WTC11 (cell line): ENCODE measurements at regions not wholly inside any gene's neighbourhood (a gene's known extent, or its start where the extent isn't known, plus 50 kb on each side); places are given as distances from the start of the nearest gene placed in this dataset.

Experiments
- ATAC-seq: fragments of 200-7000 bp; cut with Tn5 transposase; 2 replicates; pipeline ENCODE4 v1.10.0; 2021; ENCODE audit warnings: mild to moderate bottlenecking, moderate library complexity
- CTCF ChIA-PET: fragments of 300-600 bp; sonication (Branson Sonifier 250); formaldehyde crosslinking; loops from one replicate; lab custom pipeline; 2021; ENCODE audit warnings: antibody characterized with exemption; lab: Charles Lee
- POLR2A ChIA-PET: fragments of 350-600 bp; sonication (Branson Sonifier 250); formaldehyde crosslinking; loops from one replicate; lab custom pipeline; 2021; ENCODE audit warnings: antibody characterized with exemption; lab: Charles Lee
- DNase-seq: peaks from one replicate; pipeline ENCODE4 v3.0.0; 2021; ENCODE audit warnings: low spot score
- H3K27ac Mint-ChIP-seq: 2 replicates; pipeline ENCODE4 v1.8.0; 2021; ENCODE audit warnings: mixed read lengths
- H3K27me3 Mint-ChIP-seq: 2 replicates; pipeline ENCODE4 v1.8.0; 2021; ENCODE audit warnings: low read depth, mild to moderate bottlenecking, moderate library complexity, mixed read lengths
- H3K36me3 Mint-ChIP-seq: 2 replicates; pipeline ENCODE4 v1.8.0; 2021; ENCODE audit warnings: mixed read lengths
- H3K4me1 Mint-ChIP-seq: 2 replicates; pipeline ENCODE4 v1.8.0; 2022; ENCODE audit warnings: mixed read lengths
- H3K4me3 Mint-ChIP-seq: 2 replicates; pipeline ENCODE4 v1.8.0; 2021; ENCODE audit warnings: mild to moderate bottlenecking, moderate library complexity, mixed read lengths
- H3K9me3 Mint-ChIP-seq: 2 replicates; pipeline ENCODE4 v1.8.0; 2021; ENCODE audit warnings: mixed read lengths
- CBFB ChIP-seq: sonication (generic); formaldehyde crosslinking; IDR thresholded peaks from 2 replicates; pipeline ENCODE4 v1.8.1; 2022; ENCODE audit warnings: mild to moderate bottlenecking, low read depth, missing genetic modification reagents
- ESRRA ChIP-seq: sonication (generic); formaldehyde crosslinking; IDR thresholded peaks from 2 replicates; pipeline ENCODE4 v1.8.1; 2022; ENCODE audit warnings: mild to moderate bottlenecking, missing genetic modification reagents, borderline replicate concordance
- ETV6 ChIP-seq: sonication (generic); formaldehyde crosslinking; IDR thresholded peaks from 2 replicates; pipeline ENCODE4 v1.8.1; 2022; ENCODE audit warnings: mild to moderate bottlenecking, missing genetic modification reagents
- GTF2I ChIP-seq: fragments of 250-450 bp; sonication (Bioruptor Pico); conservative IDR thresholded peaks from 2 replicates; pipeline ENCODE4 v1.4.0; 2021; ENCODE audit warnings: mild to moderate bottlenecking
- NFATC4 ChIP-seq: fragments of 250-450 bp; sonication (Bioruptor Pico); IDR thresholded peaks from 2 replicates; pipeline ENCODE4 v1.9.0; 2021; ENCODE audit warnings: mild to moderate bottlenecking
- NR2C2 ChIP-seq: sonication (generic); formaldehyde crosslinking; IDR thresholded peaks from 2 replicates; pipeline ENCODE4 v1.8.0; 2022; ENCODE audit warnings: mild to moderate bottlenecking, missing genetic modification reagents
- ZNF138 ChIP-seq: sonication (generic); formaldehyde crosslinking; conservative IDR thresholded peaks from 2 replicates; pipeline ENCODE4 v1.8.1; 2022; ENCODE audit warnings: mild to moderate bottlenecking, moderate library complexity, missing genetic modification reagents
- TF ChIP-seq, protein P1 (sequence below): sonication (generic); formaldehyde crosslinking; IDR thresholded peaks from 2 replicates; pipeline ENCODE4 v1.8.0; 2023; ENCODE audit warnings: mild to moderate bottlenecking, missing genetic modification reagents
- TF ChIP-seq, protein P2 (sequence below): sonication (generic); formaldehyde crosslinking; IDR thresholded peaks from 2 replicates; pipeline ENCODE4 v1.8.1; 2023; ENCODE audit warnings: mild to moderate bottlenecking, moderate library complexity, missing genetic modification reagents
- TF ChIP-seq, protein P3 (sequence below): sonication (generic); formaldehyde crosslinking; IDR thresholded peaks from 2 replicates; pipeline ENCODE4 v1.8.0; 2022; ENCODE audit warnings: mild to moderate bottlenecking, missing genetic modification reagents
- TF ChIP-seq, protein P4 (sequence below): sonication (generic); formaldehyde crosslinking; IDR thresholded peaks from 2 replicates; pipeline ENCODE4 v1.8.1; 2022; ENCODE audit warnings: low read depth, mild to moderate bottlenecking, moderate library complexity, missing genetic modification reagents, borderline replicate concordance
- TF ChIP-seq, protein P5 (sequence below): sonication (generic); formaldehyde crosslinking; IDR thresholded peaks from 2 replicates; pipeline ENCODE4 v1.8.1; 2023; ENCODE audit warnings: mild to moderate bottlenecking, missing genetic modification reagents
- TF ChIP-seq, protein P6 (sequence below): sonication (generic); formaldehyde crosslinking; IDR thresholded peaks from 2 replicates; pipeline ENCODE4 v1.8.0; 2022; ENCODE audit warnings: mild to moderate bottlenecking, missing genetic modification reagents
- TF ChIP-seq, protein P7 (sequence below): sonication (generic); formaldehyde crosslinking; IDR thresholded peaks from 2 replicates; pipeline ENCODE4 v1.8.0; 2023; ENCODE audit warnings: missing genetic modification reagents, mild to moderate bottlenecking, borderline replicate concordance
- TF ChIP-seq, protein P8 (sequence below): fragments of 250-450 bp; sonication (Bioruptor Pico); IDR thresholded peaks from 2 replicates; pipeline ENCODE4 v1.8.0; 2021; ENCODE audit warnings: mild to moderate bottlenecking
- TF ChIP-seq, protein P9 (sequence below): sonication (generic); formaldehyde crosslinking; IDR thresholded peaks from 2 replicates; pipeline ENCODE4 v1.8.1; 2022; ENCODE audit warnings: missing genetic modification reagents, borderline replicate concordance
- TF ChIP-seq, protein P10 (sequence below): fragments of 200-600 bp; IDR thresholded peaks from 2 replicates; pipeline ENCODE4 v1.8.0; 2022; ENCODE audit warnings: antibody characterized with exemption

DNA sequence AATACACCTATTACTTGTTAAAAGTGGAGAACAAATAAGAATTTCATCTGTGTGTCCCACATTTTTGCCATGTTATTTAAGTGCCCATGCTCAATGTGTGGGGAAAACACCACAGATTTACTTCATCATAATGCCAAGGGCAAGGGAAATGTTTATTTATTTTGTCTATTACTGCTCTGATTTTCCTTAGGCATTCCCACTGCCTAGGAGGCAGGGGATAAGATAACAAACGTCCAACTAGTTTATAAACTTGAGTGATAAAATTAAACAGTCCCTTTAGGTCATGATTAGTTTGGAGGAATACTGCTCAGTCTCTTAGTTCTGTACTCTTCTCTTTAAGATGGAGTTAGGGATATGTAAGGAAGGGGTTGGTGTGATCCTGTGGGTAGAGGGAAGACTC lies 598.4 kb upstream of the MARCKS start (continued):
- TF ChIP-seq ZNF138 (no peak), NR2C2 (CRISPR knock-in tag) (no peak), CBFB (no peak), NFATC4 (CRISPR knock-in tag) (no peak)
- TF ChIP-seq, protein P1, sequence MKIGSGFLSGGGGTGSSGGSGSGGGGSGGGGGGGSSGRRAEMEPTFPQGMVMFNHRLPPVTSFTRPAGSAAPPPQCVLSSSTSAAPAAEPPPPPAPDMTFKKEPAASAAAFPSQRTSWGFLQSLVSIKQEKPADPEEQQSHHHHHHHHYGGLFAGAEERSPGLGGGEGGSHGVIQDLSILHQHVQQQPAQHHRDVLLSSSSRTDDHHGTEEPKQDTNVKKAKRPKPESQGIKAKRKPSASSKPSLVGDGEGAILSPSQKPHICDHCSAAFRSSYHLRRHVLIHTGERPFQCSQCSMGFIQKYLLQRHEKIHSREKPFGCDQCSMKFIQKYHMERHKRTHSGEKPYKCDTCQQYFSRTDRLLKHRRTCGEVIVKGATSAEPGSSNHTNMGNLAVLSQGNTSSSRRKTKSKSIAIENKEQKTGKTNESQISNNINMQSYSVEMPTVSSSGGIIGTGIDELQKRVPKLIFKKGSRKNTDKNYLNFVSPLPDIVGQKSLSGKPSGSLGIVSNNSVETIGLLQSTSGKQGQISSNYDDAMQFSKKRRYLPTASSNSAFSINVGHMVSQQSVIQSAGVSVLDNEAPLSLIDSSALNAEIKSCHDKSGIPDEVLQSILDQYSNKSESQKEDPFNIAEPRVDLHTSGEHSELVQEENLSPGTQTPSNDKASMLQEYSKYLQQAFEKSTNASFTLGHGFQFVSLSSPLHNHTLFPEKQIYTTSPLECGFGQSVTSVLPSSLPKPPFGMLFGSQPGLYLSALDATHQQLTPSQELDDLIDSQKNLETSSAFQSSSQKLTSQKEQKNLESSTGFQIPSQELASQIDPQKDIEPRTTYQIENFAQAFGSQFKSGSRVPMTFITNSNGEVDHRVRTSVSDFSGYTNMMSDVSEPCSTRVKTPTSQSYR (CRISPR knock-in tag), result no peak
- TF ChIP-seq, protein P2, sequence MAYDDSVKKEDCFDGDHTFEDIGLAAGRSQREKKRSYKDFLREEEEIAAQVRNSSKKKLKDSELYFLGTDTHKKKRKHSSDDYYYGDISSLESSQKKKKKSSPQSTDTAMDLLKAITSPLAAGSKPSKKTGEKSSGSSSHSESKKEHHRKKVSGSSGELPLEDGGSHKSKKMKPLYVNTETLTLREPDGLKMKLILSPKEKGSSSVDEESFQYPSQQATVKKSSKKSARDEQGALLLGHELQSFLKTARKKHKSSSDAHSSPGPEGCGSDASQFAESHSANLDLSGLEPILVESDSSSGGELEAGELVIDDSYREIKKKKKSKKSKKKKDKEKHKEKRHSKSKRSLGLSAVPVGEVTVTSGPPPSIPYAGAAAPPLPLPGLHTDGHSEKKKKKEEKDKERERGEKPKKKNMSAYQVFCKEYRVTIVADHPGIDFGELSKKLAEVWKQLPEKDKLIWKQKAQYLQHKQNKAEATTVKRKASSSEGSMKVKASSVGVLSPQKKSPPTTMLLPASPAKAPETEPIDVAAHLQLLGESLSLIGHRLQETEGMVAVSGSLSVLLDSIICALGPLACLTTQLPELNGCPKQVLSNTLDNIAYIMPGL (CRISPR knock-in tag), result no peak
- TF ChIP-seq, protein P3, sequence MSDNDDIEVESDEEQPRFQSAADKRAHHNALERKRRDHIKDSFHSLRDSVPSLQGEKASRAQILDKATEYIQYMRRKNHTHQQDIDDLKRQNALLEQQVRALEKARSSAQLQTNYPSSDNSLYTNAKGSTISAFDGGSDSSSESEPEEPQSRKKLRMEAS, result no peak
- TF ChIP-seq, protein P4, sequence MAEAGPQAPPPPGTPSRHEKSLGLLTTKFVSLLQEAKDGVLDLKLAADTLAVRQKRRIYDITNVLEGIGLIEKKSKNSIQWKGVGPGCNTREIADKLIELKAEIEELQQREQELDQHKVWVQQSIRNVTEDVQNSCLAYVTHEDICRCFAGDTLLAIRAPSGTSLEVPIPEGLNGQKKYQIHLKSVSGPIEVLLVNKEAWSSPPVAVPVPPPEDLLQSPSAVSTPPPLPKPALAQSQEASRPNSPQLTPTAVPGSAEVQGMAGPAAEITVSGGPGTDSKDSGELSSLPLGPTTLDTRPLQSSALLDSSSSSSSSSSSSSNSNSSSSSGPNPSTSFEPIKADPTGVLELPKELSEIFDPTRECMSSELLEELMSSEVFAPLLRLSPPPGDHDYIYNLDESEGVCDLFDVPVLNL (CRISPR knock-in tag), result no peak
- TF ChIP-seq, protein P5, sequence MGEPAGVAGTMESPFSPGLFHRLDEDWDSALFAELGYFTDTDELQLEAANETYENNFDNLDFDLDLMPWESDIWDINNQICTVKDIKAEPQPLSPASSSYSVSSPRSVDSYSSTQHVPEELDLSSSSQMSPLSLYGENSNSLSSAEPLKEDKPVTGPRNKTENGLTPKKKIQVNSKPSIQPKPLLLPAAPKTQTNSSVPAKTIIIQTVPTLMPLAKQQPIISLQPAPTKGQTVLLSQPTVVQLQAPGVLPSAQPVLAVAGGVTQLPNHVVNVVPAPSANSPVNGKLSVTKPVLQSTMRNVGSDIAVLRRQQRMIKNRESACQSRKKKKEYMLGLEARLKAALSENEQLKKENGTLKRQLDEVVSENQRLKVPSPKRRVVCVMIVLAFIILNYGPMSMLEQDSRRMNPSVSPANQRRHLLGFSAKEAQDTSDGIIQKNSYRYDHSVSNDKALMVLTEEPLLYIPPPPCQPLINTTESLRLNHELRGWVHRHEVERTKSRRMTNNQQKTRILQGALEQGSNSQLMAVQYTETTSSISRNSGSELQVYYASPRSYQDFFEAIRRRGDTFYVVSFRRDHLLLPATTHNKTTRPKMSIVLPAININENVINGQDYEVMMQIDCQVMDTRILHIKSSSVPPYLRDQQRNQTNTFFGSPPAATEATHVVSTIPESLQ (CRISPR knock-in tag), result no peak
- TF ChIP-seq, protein P6, sequence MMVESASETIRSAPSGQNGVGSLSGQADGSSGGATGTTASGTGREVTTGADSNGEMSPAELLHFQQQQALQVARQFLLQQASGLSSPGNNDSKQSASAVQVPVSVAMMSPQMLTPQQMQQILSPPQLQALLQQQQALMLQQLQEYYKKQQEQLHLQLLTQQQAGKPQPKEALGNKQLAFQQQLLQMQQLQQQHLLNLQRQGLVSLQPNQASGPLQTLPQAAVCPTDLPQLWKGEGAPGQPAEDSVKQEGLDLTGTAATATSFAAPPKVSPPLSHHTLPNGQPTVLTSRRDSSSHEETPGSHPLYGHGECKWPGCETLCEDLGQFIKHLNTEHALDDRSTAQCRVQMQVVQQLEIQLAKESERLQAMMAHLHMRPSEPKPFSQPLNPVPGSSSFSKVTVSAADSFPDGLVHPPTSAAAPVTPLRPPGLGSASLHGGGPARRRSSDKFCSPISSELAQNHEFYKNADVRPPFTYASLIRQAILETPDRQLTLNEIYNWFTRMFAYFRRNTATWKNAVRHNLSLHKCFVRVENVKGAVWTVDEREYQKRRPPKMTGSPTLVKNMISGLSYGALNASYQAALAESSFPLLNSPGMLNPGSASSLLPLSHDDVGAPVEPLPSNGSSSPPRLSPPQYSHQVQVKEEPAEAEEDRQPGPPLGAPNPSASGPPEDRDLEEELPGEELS (CRISPR knock-in tag), result no peak

DNA sequence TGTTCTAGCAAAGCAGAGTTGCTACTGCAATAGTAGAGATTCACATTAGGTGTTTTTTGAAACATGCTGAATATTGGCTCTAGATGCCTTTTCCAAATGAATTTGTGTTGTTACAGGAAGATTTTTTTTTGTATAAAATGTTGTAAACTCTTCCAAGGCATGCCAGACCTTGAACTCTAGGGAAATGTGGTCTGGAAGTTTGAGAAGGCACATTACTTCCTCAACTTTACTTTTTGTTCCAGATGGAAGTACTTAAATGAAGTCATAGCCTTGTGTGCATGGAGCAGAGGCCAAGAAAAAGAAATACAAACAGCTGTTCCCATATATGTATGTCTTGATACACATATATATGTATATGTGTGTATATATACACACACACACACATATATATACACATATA lies 585.7 kb upstream of the MARCKS start:
- CTCF ChIA-PET, result no interaction called here
- ATAC-seq, result no peak
- Mint-ChIP-seq H3K9me3 (peaks cover 51% of the 10 kb centered on the region), H3K27me3 (peaks cover 5% of the 10 kb centered on the region; the same call in 1 of the 2 replicates), H3K27ac (no peak overlapping the region), H3K36me3 (peaks cover 42% of the 10 kb centered on the region), H3K4me3 (no peak overlapping the region), H3K4me1 (no peaks in the 10 kb centered on the region)
- DNase-seq, result no peak
- POLR2A ChIA-PET, result no interaction called here
- no peak for TF ChIP-seq ETV6 (CRISPR knock-in tag)
- TF ChIP-seq, protein P7, sequence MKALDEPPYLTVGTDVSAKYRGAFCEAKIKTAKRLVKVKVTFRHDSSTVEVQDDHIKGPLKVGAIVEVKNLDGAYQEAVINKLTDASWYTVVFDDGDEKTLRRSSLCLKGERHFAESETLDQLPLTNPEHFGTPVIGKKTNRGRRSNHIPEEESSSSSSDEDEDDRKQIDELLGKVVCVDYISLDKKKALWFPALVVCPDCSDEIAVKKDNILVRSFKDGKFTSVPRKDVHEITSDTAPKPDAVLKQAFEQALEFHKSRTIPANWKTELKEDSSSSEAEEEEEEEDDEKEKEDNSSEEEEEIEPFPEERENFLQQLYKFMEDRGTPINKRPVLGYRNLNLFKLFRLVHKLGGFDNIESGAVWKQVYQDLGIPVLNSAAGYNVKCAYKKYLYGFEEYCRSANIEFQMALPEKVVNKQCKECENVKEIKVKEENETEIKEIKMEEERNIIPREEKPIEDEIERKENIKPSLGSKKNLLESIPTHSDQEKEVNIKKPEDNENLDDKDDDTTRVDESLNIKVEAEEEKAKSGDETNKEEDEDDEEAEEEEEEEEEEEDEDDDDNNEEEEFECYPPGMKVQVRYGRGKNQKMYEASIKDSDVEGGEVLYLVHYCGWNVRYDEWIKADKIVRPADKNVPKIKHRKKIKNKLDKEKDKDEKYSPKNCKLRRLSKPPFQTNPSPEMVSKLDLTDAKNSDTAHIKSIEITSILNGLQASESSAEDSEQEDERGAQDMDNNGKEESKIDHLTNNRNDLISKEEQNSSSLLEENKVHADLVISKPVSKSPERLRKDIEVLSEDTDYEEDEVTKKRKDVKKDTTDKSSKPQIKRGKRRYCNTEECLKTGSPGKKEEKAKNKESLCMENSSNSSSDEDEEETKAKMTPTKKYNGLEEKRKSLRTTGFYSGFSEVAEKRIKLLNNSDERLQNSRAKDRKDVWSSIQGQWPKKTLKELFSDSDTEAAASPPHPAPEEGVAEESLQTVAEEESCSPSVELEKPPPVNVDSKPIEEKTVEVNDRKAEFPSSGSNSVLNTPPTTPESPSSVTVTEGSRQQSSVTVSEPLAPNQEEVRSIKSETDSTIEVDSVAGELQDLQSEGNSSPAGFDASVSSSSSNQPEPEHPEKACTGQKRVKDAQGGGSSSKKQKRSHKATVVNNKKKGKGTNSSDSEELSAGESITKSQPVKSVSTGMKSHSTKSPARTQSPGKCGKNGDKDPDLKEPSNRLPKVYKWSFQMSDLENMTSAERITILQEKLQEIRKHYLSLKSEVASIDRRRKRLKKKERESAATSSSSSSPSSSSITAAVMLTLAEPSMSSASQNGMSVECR (CRISPR knock-in tag), result no peak
- TF ChIP-seq, protein P8, sequence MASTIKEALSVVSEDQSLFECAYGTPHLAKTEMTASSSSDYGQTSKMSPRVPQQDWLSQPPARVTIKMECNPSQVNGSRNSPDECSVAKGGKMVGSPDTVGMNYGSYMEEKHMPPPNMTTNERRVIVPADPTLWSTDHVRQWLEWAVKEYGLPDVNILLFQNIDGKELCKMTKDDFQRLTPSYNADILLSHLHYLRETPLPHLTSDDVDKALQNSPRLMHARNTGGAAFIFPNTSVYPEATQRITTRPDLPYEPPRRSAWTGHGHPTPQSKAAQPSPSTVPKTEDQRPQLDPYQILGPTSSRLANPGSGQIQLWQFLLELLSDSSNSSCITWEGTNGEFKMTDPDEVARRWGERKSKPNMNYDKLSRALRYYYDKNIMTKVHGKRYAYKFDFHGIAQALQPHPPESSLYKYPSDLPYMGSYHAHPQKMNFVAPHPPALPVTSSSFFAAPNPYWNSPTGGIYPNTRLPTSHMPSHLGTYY (CRISPR knock-in tag), result no peak
- no peak for TF ChIP-seq GTF2I (CRISPR knock-in tag)
- TF ChIP-seq, protein P9, sequence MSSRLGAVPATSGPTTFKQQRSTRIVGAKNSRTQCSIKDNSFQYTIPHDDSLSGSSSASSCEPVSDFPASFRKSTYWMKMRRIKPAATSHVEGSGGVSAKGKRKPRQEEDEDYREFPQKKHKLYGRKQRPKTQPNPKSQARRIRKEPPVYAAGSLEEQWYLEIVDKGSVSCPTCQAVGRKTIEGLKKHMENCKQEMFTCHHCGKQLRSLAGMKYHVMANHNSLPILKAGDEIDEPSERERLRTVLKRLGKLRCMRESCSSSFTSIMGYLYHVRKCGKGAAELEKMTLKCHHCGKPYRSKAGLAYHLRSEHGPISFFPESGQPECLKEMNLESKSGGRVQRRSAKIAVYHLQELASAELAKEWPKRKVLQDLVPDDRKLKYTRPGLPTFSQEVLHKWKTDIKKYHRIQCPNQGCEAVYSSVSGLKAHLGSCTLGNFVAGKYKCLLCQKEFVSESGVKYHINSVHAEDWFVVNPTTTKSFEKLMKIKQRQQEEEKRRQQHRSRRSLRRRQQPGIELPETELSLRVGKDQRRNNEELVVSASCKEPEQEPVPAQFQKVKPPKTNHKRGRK, result no peak
- TF ChIP-seq ESRRA (CRISPR knock-in tag), result no peak
- TF ChIP-seq, protein P10, sequence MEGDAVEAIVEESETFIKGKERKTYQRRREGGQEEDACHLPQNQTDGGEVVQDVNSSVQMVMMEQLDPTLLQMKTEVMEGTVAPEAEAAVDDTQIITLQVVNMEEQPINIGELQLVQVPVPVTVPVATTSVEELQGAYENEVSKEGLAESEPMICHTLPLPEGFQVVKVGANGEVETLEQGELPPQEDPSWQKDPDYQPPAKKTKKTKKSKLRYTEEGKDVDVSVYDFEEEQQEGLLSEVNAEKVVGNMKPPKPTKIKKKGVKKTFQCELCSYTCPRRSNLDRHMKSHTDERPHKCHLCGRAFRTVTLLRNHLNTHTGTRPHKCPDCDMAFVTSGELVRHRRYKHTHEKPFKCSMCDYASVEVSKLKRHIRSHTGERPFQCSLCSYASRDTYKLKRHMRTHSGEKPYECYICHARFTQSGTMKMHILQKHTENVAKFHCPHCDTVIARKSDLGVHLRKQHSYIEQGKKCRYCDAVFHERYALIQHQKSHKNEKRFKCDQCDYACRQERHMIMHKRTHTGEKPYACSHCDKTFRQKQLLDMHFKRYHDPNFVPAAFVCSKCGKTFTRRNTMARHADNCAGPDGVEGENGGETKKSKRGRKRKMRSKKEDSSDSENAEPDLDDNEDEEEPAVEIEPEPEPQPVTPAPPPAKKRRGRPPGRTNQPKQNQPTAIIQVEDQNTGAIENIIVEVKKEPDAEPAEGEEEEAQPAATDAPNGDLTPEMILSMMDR, result no peak
